ENCODE measurements at regions not wholly inside any gene's neighbourhood (a gene's known extent, or its start where the extent isn't known, plus 50 kb on each side); places are given as distances from the start of the nearest gene placed in this dataset.

DNA sequence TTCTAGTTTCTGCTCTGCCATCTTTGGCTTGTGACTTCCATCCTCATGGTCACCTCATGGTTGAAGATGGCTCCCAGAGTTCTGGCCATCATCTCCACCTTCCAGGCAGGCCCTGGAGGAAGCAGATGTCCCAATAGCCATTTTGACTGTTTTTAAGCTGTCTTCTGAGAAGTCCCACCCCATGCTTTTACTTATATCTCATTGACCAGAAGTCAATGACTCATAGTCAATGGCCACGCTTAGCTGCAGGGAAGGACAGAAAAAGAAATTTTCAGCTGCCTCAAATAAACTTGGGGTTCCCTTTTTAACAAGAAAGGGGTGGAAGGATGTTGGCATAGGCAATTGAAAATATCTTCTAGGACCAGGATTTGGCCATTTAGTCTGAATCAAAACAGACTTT lies 168.1 kb downstream of the AACS start:
- DNase-seq (ENCODE audit: low read depth), result no peak
- no peak overlapping the region for H3K4me3 ChIP-seq (replicated peaks; ENCODE audit: low read depth, low read length)
- TF ChIP-seq, protein P1, sequence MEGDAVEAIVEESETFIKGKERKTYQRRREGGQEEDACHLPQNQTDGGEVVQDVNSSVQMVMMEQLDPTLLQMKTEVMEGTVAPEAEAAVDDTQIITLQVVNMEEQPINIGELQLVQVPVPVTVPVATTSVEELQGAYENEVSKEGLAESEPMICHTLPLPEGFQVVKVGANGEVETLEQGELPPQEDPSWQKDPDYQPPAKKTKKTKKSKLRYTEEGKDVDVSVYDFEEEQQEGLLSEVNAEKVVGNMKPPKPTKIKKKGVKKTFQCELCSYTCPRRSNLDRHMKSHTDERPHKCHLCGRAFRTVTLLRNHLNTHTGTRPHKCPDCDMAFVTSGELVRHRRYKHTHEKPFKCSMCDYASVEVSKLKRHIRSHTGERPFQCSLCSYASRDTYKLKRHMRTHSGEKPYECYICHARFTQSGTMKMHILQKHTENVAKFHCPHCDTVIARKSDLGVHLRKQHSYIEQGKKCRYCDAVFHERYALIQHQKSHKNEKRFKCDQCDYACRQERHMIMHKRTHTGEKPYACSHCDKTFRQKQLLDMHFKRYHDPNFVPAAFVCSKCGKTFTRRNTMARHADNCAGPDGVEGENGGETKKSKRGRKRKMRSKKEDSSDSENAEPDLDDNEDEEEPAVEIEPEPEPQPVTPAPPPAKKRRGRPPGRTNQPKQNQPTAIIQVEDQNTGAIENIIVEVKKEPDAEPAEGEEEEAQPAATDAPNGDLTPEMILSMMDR (IDR thresholded peaks at IDR 0.05; ENCODE audit: low read length, missing control alignments), result no peak

DNA sequence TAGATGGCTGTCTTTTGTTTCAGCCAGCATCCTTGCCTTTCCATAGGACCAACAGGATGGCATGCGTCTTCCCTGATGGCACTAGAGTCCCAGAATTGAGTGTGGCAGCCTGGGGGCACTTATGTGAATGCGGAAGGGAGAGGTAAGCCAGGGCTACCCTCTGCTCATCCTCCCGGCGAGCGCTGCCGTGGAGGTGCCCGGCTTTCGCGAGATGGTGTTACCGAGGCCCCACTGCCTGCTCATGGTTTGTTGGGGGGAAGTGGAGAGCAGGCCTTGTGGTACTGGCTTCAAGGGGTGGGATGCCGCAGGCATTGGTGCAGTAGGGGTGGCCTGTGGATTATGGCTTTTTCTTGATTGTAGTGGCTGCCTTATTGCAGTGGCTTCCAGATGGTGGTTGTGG lies 174.3 kb downstream of the AACS start:
- TF ChIP-seq, protein P1 (IDR thresholded peaks at IDR 0.05; ENCODE audit: low read length, missing control alignments), result no peak
- no peak overlapping the region for H3K4me3 ChIP-seq (replicated peaks; ENCODE audit: low read depth, low read length)
- no peak for DNase-seq (ENCODE audit: low read depth)

DNA sequence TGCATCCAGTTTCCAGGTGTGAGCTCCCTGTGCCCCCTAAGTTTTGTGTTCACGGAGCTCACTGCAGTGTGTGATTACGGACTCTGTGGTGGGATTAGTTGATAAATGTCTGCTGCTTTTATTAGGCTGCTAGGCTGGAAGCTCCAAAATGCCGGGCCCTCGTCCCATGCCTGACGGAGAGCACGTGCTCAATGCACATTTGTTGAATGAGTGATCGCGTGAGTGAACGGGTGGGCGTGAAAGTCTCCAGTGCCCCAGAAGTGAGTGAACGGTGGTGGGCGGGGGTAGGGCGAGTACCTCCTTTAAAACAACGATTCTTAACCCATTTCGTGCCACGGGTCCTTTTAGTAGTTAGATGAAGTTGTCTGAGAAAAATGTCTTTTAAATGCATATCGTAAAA lies 175.5 kb downstream of the AACS start:
- DNase-seq (ENCODE audit: low read depth), result no peak
- H3K4me3 ChIP-seq (replicated peaks; ENCODE audit: low read depth, low read length), result no peak overlapping the region
- TF ChIP-seq, protein P1 (IDR thresholded peaks at IDR 0.05; ENCODE audit: low read length, missing control alignments), result no peak

DNA sequence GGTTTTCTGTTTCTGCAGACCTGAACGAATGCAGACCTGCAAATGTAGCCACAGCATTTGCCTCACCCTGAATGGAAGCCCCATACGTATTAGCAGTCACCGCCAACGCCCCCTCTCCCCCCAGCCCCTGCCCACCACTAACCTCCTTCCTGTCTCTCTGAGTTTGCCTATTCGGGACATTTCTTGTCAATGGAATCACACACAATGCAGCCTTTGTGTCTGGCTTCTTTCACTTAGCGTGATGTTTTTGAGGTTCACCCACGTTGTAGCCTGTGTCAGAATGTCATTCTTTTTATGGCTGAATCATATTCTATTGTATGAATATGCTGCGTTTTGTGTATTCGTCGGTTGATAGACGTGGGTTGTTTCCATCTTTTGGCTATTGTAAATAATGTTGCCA lies 178.6 kb downstream of the AACS start:
- H3K4me3 ChIP-seq (replicated peaks; ENCODE audit: low read depth, low read length), result no peak overlapping the region
- TF ChIP-seq, protein P1 (IDR thresholded peaks at IDR 0.05; ENCODE audit: low read length, missing control alignments), result no peak
- DNase-seq (ENCODE audit: low read depth), result no peak

DNA sequence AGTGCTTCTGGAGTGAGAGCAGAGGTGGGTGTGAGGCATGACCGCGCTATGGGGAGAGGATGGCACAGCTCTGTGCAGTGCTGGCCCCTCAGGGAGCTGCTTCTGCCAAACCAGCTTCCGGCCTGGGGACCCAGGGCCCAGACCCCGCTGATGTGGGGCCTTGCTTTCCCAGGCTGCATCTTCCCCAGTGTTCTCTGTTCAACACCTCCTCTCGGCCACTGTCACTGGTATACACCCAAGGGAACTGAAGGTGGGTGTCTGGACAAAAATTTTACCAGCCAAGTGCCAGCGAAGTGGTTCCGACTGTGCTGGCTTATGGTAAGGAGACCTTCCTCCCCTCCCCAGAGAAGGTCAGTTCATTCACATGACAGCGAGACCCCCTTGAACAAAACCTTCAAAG lies 179.1 kb downstream of the AACS start:
- no peak overlapping the region for H3K4me3 ChIP-seq (replicated peaks; ENCODE audit: low read depth, low read length)
- TF ChIP-seq, protein P1 (IDR thresholded peaks at IDR 0.05; ENCODE audit: low read length, missing control alignments), result no peak
- no peak for DNase-seq (ENCODE audit: low read depth)

DNA sequence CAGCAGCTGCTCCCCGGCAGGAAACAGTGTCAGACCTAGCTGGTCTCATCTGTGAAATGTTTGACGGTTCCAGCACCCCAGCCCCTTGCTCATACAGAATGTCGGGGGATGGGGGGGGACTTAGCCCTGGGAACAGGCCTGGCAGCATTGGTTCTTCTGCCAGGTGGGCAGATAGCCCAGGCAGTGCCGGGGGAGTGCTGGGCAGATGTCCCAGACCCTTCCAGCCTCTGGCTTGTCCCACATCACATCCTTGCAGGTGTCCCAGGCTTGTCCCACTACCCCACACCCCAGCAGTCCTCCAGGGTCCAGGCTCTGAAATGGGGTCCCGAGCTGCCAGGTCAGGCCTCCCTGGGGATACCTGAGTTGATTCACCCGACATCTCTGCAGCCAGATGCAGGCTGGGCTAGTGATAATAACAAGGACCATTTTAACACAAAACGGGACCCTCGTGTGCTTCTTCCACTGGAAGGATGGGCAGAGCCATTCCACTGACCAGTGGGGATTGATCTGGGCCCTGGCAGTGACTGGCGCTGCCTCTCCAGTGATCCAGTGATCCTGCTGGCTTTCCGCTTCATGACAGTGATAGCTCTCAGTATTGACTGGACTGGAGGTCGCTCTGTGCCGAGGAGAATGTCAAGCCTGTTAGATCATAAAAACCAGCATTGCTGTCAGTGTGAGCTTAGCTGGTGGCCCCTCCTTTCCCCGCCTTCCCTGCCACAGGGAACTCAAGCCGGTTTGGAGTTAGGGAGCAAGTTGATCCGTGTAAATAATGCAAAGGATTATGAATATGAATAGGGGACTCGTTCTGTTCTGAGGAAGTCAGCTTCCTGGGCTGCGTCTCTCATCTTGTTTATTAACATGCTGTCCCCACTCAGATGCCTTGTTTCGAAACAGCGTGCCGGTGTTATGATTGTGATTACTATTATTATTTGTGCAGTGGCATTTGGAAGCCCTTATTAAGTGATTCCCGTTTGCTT lies 180.6 kb downstream of the AACS start:
- TF ChIP-seq, protein P1 (IDR thresholded peaks at IDR 0.05; ENCODE audit: low read length, missing control alignments), result no peak
- DNase-seq (ENCODE audit: low read depth), result no peak
- H3K4me3 ChIP-seq (replicated peaks; ENCODE audit: low read depth, low read length), result no peak overlapping the region

DNA sequence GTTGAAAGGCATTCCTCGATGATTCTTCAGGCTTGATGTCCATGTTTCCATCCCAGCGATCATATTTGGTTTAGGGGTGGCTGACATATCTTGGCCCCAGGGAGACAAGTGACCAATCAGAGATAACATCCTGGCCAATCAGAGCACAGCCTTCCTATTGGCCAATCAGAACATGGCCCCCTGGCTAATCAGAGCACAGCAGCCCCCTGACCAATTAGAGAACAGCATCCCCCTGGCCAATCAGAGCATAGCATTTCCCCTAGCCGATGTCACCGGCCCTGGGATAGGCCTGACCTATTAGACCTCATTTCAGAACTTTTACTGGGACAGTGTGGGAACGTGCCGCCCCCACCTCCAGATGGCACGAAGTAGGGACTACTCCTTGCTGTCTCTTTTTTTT lies 182.2 kb downstream of the AACS start:
- DNase-seq (ENCODE audit: low read depth), result no peak
- TF ChIP-seq, protein P1 (IDR thresholded peaks at IDR 0.05; ENCODE audit: low read length, missing control alignments), result no peak
- no peak overlapping the region for H3K4me3 ChIP-seq (replicated peaks; ENCODE audit: low read depth, low read length)

Data from fibroblast of pulmonary artery (primary cell).